ENCODE measurements at regions not wholly inside any gene's neighbourhood (a gene's known extent, or its start where the extent isn't known, plus 50 kb on each side); places are given as distances from the start of the nearest gene placed in this dataset.

GRCh38 chr20:12644461-12644860 lies 364.3 kb upstream of the SPTLC3 start:
- Histone ChIP-seq H3K9ac (replicated peaks; ENCODE audit: extremely low read depth, insufficient read depth, low read length) (no peak overlapping the region), H2AFZ (ENCODE audit: low read depth, low read length) (no peak overlapping the region), H3K4me2 (ENCODE audit: insufficient read depth, low read length) (no peak overlapping the region), H3K79me2 (ENCODE audit: control insufficient read depth, insufficient read depth, low read length) (no peaks in the 10 kb centered on the region), H3K9me1 (replicated peaks; ENCODE audit: control insufficient read depth, extremely low read depth, insufficient read depth, low read length) (no peaks in the 10 kb centered on the region), H3K4me3 (replicated peaks in 1 of 3; ENCODE audit: insufficient read depth in 1 of 3, low read depth in 1 of 3, low read length in 3 of 3) (no peak overlapping the region), H3K36me3 (ENCODE audit: control insufficient read depth in 2 of 2, extremely low read depth in 1 of 2, insufficient read depth in 2 of 2, low read length in 2 of 2) (no peaks in the 10 kb centered on the region), H3K9me3 (replicated peaks; ENCODE audit: control insufficient read depth, insufficient read depth, low read length) (no peaks in the 10 kb centered on the region), H3K4me1 (ENCODE audit: control insufficient read depth, extremely low read depth, insufficient read depth, low read length) (no peaks in the 10 kb centered on the region), H3K27me3 (ENCODE audit: control insufficient read depth in 2 of 2, insufficient read depth in 2 of 2, low read length in 2 of 2) (no peaks in the 10 kb centered on the region), H4K20me1 (replicated peaks; ENCODE audit: control insufficient read depth, extremely low read depth, insufficient read depth, low read length) (no peaks in the 10 kb centered on the region), H3K27ac (ENCODE audit: insufficient read depth, low read depth, low read length) (no peak overlapping the region)
- no peak for TF ChIP-seq EZH2 (IDR thresholded peaks at IDR 0.05; ENCODE audit: borderline replicate concordance, low read depth, low read length, severe bottlenecking)
- no peak for TF ChIP-seq POLR2AphosphoS5 (IDR thresholded peaks at IDR 0.05; ENCODE audit: insufficient read depth, low read depth, low read length)
- no peak for TF ChIP-seq JUN (IDR thresholded peaks at IDR 0.05; ENCODE audit: borderline replicate concordance, insufficient read depth, insufficient read length, low read depth)
- intact Hi-C loops (cut with micrococcal nuclease), result no loop called here
- FAIRE-seq, result no peak
- no TSS peak for BruUV-seq (replicated peaks)
- ChIA-PET POLR2A (no interaction called here), CTCF (no interaction called here)
- no peak for DNase-seq (ENCODE audit: low read depth, low spot score)
- dilution Hi-C loops (cut with MboI; ENCODE audit: extremely low pct_ligation_motif_present, low sequenced_read_pairs), result no loop called here

GRCh38 chr20:12649234-12649633 lies 359.5 kb upstream of the SPTLC3 start:
- no peak for DNase-seq (ENCODE audit: low read depth, low spot score)
- no peaks in the 10 kb centered on the region for H3K9me1 ChIP-seq (replicated peaks; ENCODE audit: control insufficient read depth, extremely low read depth, insufficient read depth, low read length)
- H3K4me3 ChIP-seq (replicated peaks in 1 of 3; ENCODE audit: insufficient read depth in 1 of 3, low read depth in 1 of 3, low read length in 3 of 3), result no peak overlapping the region
- CTCF ChIA-PET, result no interaction called here
- H3K9ac ChIP-seq (replicated peaks; ENCODE audit: extremely low read depth, insufficient read depth, low read length), result no peak overlapping the region
- no peaks in the 10 kb centered on the region for H4K20me1 ChIP-seq (replicated peaks; ENCODE audit: control insufficient read depth, extremely low read depth, insufficient read depth, low read length)
- BruUV-seq (replicated peaks), result no TSS peak
- no peaks in the 10 kb centered on the region for H3K4me1 ChIP-seq (ENCODE audit: control insufficient read depth, extremely low read depth, insufficient read depth, low read length)
- H3K36me3 ChIP-seq (ENCODE audit: control insufficient read depth in 2 of 2, extremely low read depth in 1 of 2, insufficient read depth in 2 of 2, low read length in 2 of 2), result no peaks in the 10 kb centered on the region
- FAIRE-seq, result no peak
- H3K4me2 ChIP-seq (ENCODE audit: insufficient read depth, low read length), result no peak overlapping the region
- H3K79me2 ChIP-seq (ENCODE audit: control insufficient read depth, insufficient read depth, low read length), result no peaks in the 10 kb centered on the region
- dilution Hi-C loops (cut with MboI; ENCODE audit: extremely low pct_ligation_motif_present, low sequenced_read_pairs) (no loop called here), intact Hi-C loops (cut with micrococcal nuclease) (no loop called here)
- TF ChIP-seq FOS (IDR thresholded peaks at IDR 0.05; ENCODE audit: borderline replicate concordance, insufficient read depth, low read length) (no peak), JUN (IDR thresholded peaks at IDR 0.05; ENCODE audit: borderline replicate concordance, insufficient read depth, insufficient read length, low read depth) (no peak), EZH2 (IDR thresholded peaks at IDR 0.05; ENCODE audit: borderline replicate concordance, low read depth, low read length, severe bottlenecking) (no peak), POLR2A (IDR thresholded peaks at IDR 0.05; ENCODE audit: low read depth, low read length) (no peak), GATA2 (IDR thresholded peaks at IDR 0.05; ENCODE audit: insufficient read depth, insufficient read length, low read depth, low read length) (no peak), POLR2AphosphoS5 (IDR thresholded peaks at IDR 0.05; ENCODE audit: insufficient read depth, low read depth, low read length) (no peak), MYC (IDR thresholded peaks at IDR 0.05; ENCODE audit: low read depth, low read length) (no peak), MAX (IDR thresholded peaks at IDR 0.05; ENCODE audit: insufficient read depth, insufficient read length) (no peak)
- TF ChIP-seq, protein P1, sequence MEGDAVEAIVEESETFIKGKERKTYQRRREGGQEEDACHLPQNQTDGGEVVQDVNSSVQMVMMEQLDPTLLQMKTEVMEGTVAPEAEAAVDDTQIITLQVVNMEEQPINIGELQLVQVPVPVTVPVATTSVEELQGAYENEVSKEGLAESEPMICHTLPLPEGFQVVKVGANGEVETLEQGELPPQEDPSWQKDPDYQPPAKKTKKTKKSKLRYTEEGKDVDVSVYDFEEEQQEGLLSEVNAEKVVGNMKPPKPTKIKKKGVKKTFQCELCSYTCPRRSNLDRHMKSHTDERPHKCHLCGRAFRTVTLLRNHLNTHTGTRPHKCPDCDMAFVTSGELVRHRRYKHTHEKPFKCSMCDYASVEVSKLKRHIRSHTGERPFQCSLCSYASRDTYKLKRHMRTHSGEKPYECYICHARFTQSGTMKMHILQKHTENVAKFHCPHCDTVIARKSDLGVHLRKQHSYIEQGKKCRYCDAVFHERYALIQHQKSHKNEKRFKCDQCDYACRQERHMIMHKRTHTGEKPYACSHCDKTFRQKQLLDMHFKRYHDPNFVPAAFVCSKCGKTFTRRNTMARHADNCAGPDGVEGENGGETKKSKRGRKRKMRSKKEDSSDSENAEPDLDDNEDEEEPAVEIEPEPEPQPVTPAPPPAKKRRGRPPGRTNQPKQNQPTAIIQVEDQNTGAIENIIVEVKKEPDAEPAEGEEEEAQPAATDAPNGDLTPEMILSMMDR (IDR thresholded peaks at IDR 0.05; ENCODE audit: extremely low read depth in 1 of 2, insufficient read depth in 1 of 2, low read depth in 1 of 2, low read length in 2 of 2), result no peak
- H2AFZ ChIP-seq (ENCODE audit: low read depth, low read length), result no peak overlapping the region
- no peaks in the 10 kb centered on the region for H3K27me3 ChIP-seq (ENCODE audit: control insufficient read depth in 2 of 2, insufficient read depth in 2 of 2, low read length in 2 of 2)
- no peaks in the 10 kb centered on the region for H3K9me3 ChIP-seq (replicated peaks; ENCODE audit: control insufficient read depth, insufficient read depth, low read length)
- POLR2A ChIA-PET, result no interaction called here
- H3K27ac ChIP-seq (ENCODE audit: insufficient read depth, low read depth, low read length), result no peak overlapping the region
